IPS-18a (cell line): ENCODE measurements at regions not wholly inside any gene's neighbourhood (a gene's known extent, or its start where the extent isn't known, plus 50 kb on each side); places are given as distances from the start of the nearest gene placed in this dataset.

Source experiments
- H3K27ac ChIP-seq: one replicate; pipeline ENCODE4 v1.5.1; 2013; ENCODE audit warnings: low read length
- H3K27me3 ChIP-seq: one replicate; pipeline ENCODE4 v1.6.1; 2013; ENCODE audit warnings: mild to moderate bottlenecking, low read length; ENCODE audit not compliant: control insufficient read depth, insufficient read depth
- H3K36me3 ChIP-seq: one replicate; pipeline ENCODE4 v1.6.1; 2013; ENCODE audit warnings: low read depth, low read length; ENCODE audit not compliant: control insufficient read depth
- H3K4me1 ChIP-seq: one replicate; pipeline ENCODE4 v1.6.1; 2013; ENCODE audit warnings: low read depth, low read length; ENCODE audit not compliant: control insufficient read depth
- H3K4me3 ChIP-seq: one replicate; pipeline ENCODE4 v1.5.1; 2013; ENCODE audit warnings: low read length
- H3K9ac ChIP-seq: one replicate; pipeline ENCODE4 v1.6.1; 2013; ENCODE audit warnings: mild to moderate bottlenecking, low read length, moderate library complexity
- H3K9me3 ChIP-seq: one replicate; pipeline ENCODE4 v1.6.1; 2013; ENCODE audit warnings: low read depth, low read length; ENCODE audit not compliant: control insufficient read depth

GRCh38 chr6:90739339-90739738, 152.5 kb upstream of the MAP3K7 start:
- Histone ChIP-seq H3K36me3 (no peaks in the 10 kb centered on the region), H3K27ac (no peak overlapping the region), H3K9me3 (no peaks in the 10 kb centered on the region), H3K4me1 (peaks cover 3% of the 10 kb centered on the region), H3K4me3 (no peak overlapping the region), H3K9ac (no peak overlapping the region), H3K27me3 (no peaks in the 10 kb centered on the region)

DNA sequence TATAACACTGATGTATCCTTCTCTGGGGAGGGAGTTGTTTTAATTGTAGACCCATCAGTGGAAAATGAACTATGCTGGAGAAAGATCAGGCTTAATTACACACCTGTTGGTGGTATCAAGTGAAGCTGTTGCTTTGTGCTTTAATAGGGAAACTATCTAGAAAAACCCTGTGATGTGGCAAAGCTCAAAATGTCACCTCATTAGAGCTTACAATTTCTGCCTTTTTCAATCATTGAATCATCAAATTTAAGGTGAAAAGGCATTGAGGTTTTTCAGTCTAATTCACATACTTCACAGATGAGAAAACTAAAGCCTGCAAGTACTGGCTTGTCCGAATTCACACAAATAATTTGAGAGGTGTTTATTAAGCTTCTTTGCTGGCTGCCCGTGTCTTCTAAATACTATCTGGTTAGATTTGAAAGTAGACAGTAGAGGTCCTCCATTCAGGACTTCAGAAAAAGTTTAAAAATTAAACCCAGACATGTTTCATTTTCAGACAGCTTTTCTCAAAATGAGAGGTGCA, 143.3 kb upstream of the MAP3K7 start:
- Histone ChIP-seq H3K27ac (no peak overlapping the region), H3K9ac (no peak overlapping the region), H3K36me3 (no peaks in the 10 kb centered on the region), H3K4me3 (no peak overlapping the region), H3K4me1 (no peaks in the 10 kb centered on the region), H3K27me3 (no peaks in the 10 kb centered on the region), H3K9me3 (no peaks in the 10 kb centered on the region)

GRCh38 chr6:90729057-90729456, 142.2 kb upstream of the MAP3K7 start:
- Histone ChIP-seq H3K9me3 (no peaks in the 10 kb centered on the region), H3K36me3 (no peaks in the 10 kb centered on the region), H3K9ac (no peak overlapping the region)

GRCh38 chr6:90722648-90723047, 135.8 kb upstream of the MAP3K7 start:
- no peak overlapping the region for H3K27ac ChIP-seq
- H3K9me3 ChIP-seq, result no peaks in the 10 kb centered on the region
- H3K4me3 ChIP-seq, result no peak overlapping the region
- peaks cover 3% of the 10 kb centered on the region for H3K4me1 ChIP-seq
- H3K36me3 ChIP-seq, result no peaks in the 10 kb centered on the region
- H3K27me3 ChIP-seq, result no peaks in the 10 kb centered on the region
- H3K9ac ChIP-seq, result no peak overlapping the region

More at GRCh38 chr6:90729057-90729456, 142.2 kb upstream of the MAP3K7 start:
- H3K27ac ChIP-seq, result no peak overlapping the region
- H3K4me3 ChIP-seq, result no peak overlapping the region
- no peaks in the 10 kb centered on the region for H3K27me3 ChIP-seq
- H3K4me1 ChIP-seq, result no peaks in the 10 kb centered on the region

DNA sequence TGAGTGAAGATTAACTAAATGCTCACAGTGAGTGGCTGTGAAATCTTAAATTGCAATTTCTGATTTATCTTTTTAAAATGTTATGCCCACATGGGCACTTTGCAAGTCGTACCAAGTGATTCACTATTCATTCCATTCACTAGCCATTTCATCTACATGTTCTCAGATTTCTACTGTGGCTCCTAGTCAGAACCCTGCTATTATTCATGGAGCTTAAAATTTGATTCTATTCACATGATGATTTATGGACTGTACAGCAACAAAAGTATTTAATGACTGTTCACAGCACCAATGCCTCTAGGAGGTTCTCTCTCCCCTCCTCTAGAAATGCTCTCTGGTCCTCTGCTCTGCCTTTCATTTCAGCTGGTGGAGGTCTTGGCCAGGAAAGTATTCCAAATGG, 133.5 kb upstream of the MAP3K7 start:
- no peak overlapping the region for H3K4me3 ChIP-seq
- peaks cover 3% of the 10 kb centered on the region for H3K4me1 ChIP-seq
- no peaks in the 10 kb centered on the region for H3K9me3 ChIP-seq
- H3K27ac ChIP-seq, result no peak overlapping the region
- no peak overlapping the region for H3K9ac ChIP-seq
- H3K27me3 ChIP-seq, result no peaks in the 10 kb centered on the region
- no peaks in the 10 kb centered on the region for H3K36me3 ChIP-seq

GRCh38 chr6:90719321-90720195, 132.7 kb upstream of the MAP3K7 start:
- Histone ChIP-seq H3K4me1 (peaks cover 3% of the 10 kb centered on the region), H3K9me3 (no peaks in the 10 kb centered on the region), H3K9ac (no peak overlapping the region), H3K27ac (no peak overlapping the region), H3K36me3 (no peaks in the 10 kb centered on the region), H3K27me3 (no peaks in the 10 kb centered on the region), H3K4me3 (no peak overlapping the region)

GRCh38 chr6:90716376-90716775, 129.5 kb upstream of the MAP3K7 start:
- Histone ChIP-seq H3K4me3 (no peak overlapping the region), H3K27me3 (no peaks in the 10 kb centered on the region), H3K9me3 (no peaks in the 10 kb centered on the region), H3K4me1 (peaks cover 3% of the 10 kb centered on the region), H3K9ac (no peak overlapping the region), H3K36me3 (no peaks in the 10 kb centered on the region), H3K27ac (no peak overlapping the region)

DNA sequence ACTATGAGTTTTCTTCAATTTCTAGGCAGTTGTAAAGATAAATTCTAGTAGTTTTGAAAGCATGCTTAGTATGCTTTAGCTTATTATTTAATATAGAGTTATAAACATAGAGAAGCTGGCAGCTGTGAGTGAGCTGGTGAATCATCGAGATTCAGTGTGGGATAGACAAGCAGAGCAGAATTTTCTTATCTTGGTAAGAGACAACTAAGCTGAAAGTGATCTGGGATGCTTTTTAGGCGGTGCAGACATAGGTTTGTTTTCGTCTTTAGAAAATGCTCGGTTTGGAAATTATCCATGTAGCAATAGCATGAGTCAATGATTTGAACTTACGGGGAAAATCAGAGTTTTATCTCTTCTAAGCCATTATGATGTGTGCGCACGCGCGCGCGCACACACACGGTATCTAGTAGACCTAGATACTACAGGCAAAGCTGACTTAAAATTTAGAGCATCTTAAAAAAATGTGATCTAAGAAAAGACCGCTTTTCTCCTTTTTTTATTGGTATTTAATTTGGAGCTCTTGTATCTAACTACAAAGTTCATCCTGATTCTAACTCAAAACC, 128.3 kb upstream of the MAP3K7 start:
- Histone ChIP-seq H3K27ac (no peak overlapping the region), H3K9me3 (no peaks in the 10 kb centered on the region), H3K9ac (no peak overlapping the region), H3K4me1 (no peaks in the 10 kb centered on the region), H3K27me3 (no peaks in the 10 kb centered on the region), H3K36me3 (no peaks in the 10 kb centered on the region), H3K4me3 (no peak overlapping the region)

DNA sequence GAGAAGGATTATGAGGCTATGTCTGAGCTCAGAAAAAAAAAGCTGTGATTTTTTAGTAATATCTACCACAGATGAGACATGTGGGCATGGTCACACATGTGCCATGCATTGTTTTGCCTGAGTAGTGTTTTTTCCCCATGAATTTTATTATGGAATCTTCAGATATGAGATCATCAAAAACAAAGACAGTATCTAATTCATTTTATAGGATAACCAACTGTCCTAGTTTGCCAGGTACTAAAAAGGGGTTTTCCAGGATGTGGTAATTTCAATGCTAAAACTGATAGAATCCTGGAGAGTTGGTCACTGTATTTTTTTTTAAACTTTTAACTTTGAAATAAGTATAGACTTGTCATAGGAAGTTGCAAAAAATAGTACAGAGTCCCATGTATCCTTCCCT, 127.4 kb upstream of the MAP3K7 start:
- Histone ChIP-seq H3K27me3 (no peaks in the 10 kb centered on the region), H3K36me3 (no peaks in the 10 kb centered on the region), H3K9ac (no peak overlapping the region), H3K27ac (no peak overlapping the region), H3K4me3 (no peak overlapping the region), H3K9me3 (no peaks in the 10 kb centered on the region), H3K4me1 (no peaks in the 10 kb centered on the region)

GRCh38 chr6:90712114-90712513, 125.2 kb upstream of the MAP3K7 start:
- Histone ChIP-seq H3K36me3 (no peaks in the 10 kb centered on the region), H3K9me3 (no peaks in the 10 kb centered on the region), H3K4me1 (no peaks in the 10 kb centered on the region), H3K27me3 (no peaks in the 10 kb centered on the region), H3K9ac (no peak overlapping the region), H3K27ac (no peak overlapping the region), H3K4me3 (no peak overlapping the region)

GRCh38 chr6:90709431-90709996, 122.6 kb upstream of the MAP3K7 start:
- no peak overlapping the region for H3K4me3 ChIP-seq
- no peaks in the 10 kb centered on the region for H3K27me3 ChIP-seq
- H3K9me3 ChIP-seq, result no peaks in the 10 kb centered on the region
- H3K9ac ChIP-seq, result no peak overlapping the region
- H3K27ac ChIP-seq, result no peak overlapping the region
- no peaks in the 10 kb centered on the region for H3K4me1 ChIP-seq
- H3K36me3 ChIP-seq, result no peaks in the 10 kb centered on the region
